ENCODE measurements at regions not wholly inside any gene's neighbourhood (a gene's known extent, or its start where the extent isn't known, plus 50 kb on each side); places are given as distances from the start of the nearest gene placed in this dataset.
A peak's percentile ranks its signal among the peaks of the same experiment; 100 is the strongest.

DNA sequence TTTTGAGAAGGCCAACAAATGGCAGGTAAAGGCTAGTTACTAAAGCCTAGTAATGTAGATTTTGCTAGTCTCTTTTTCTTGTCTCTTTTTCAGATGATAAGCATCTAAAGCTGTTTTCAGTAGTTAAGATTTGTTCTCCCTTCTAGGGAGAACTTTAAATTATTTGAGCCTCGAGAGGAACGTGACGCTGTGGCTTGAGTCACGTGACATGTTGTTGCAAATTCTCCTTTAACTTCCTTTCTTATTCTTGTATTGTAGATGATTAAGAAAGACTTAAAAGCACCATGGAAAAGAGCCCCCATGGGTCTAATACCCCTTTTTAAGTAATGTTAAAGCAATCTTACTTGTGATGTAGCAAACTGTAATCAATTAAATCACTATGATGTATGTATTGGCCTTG, 2698.7 kb downstream of the PCDH9 start:
- CTCF ChIA-PET = no interaction called here

DNA sequence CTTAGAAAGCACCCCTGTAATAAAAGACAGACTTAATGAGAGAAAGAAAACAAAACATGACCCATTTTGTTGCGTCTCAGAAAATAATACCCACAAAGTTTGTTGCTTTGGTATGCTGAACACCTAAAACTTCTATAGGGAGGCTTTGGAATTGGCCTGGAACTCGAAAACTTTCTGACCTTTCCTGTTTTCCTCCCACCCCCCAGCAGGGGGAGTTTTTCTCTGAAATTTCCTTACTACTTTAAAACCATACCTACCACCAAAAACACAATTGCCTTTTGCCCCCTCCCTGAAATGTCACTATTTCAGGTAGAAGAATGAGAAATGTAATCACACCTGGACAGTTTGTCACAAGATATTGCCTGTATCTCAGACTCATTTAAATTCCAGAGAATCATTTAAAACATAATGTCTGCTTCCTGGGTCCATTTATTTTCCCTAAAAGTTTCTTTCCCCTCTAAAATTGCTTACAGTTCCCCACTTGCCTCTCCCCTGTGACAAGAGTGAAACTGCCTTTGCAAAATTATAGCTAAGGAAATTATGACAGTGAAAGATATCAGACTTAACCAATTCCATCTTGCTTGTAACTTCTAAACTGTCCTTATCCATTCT, 2700.2 kb downstream of the PCDH9 start:
- TF ChIP-seq CREM (CRISPR knock-in tag; IDR thresholded peaks at IDR 0.05) = no peak
- TF ChIP-seq, protein P1, sequence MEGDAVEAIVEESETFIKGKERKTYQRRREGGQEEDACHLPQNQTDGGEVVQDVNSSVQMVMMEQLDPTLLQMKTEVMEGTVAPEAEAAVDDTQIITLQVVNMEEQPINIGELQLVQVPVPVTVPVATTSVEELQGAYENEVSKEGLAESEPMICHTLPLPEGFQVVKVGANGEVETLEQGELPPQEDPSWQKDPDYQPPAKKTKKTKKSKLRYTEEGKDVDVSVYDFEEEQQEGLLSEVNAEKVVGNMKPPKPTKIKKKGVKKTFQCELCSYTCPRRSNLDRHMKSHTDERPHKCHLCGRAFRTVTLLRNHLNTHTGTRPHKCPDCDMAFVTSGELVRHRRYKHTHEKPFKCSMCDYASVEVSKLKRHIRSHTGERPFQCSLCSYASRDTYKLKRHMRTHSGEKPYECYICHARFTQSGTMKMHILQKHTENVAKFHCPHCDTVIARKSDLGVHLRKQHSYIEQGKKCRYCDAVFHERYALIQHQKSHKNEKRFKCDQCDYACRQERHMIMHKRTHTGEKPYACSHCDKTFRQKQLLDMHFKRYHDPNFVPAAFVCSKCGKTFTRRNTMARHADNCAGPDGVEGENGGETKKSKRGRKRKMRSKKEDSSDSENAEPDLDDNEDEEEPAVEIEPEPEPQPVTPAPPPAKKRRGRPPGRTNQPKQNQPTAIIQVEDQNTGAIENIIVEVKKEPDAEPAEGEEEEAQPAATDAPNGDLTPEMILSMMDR (IDR thresholded peaks at IDR 0.05) = peak; percentile 48
- DNase-seq (ENCODE audit: low spot score) = peak; percentile 36
- CTCF ChIA-PET = no interaction called here
- Mint-ChIP-seq H3K36me3 (peaks cover 46% of the 10 kb centered on the region), H3K9me3 (peaks cover 38% of the 10 kb centered on the region), H3K27ac (no peak overlapping the region), H3K27me3 (ENCODE audit: low read depth) (no peaks in the 10 kb centered on the region), H3K4me1 (peaks cover 64% of the 10 kb centered on the region), H3K4me3 (no peak overlapping the region)
- ATAC-seq = peak; percentile 71
- POLR2A ChIA-PET = no interaction called here

More for the DNA sequence above, 2698.7 kb downstream of the PCDH9 start:
- POLR2A ChIA-PET = no interaction called here
- no peak for ATAC-seq
- DNase-seq (ENCODE audit: low spot score) = no peak
- Mint-ChIP-seq H3K27me3 (ENCODE audit: low read depth) (no peaks in the 10 kb centered on the region), H3K36me3 (peaks cover 35% of the 10 kb centered on the region), H3K4me1 (peaks cover 58% of the 10 kb centered on the region), H3K9me3 (peaks cover 24% of the 10 kb centered on the region), H3K4me3 (no peak overlapping the region), H3K27ac (no peak overlapping the region)
- TF ChIP-seq RELA (CRISPR knock-in tag; IDR thresholded peaks at IDR 0.05; ENCODE audit: borderline replicate concordance) = no peak
- no peak for TF ChIP-seq ZNF396 (CRISPR knock-in tag; IDR thresholded peaks at IDR 0.05; ENCODE audit: borderline replicate concordance)
- TF ChIP-seq, protein P2, sequence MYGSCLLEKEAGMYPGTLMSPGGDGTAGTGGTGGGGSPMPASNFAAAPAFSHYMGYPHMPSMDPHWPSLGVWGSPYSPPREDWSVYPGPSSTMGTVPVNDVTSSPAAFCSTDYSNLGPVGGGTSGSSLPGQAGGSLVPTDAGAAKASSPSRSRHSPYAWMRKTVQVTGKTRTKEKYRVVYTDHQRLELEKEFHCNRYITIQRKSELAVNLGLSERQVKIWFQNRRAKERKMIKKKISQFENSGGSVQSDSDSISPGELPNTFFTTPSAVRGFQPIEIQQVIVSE (CRISPR knock-in tag; IDR thresholded peaks at IDR 0.05; ENCODE audit: borderline replicate concordance) = no peak
- TF ChIP-seq JAZF1 (CRISPR knock-in tag; IDR thresholded peaks at IDR 0.05) = no peak
- TF ChIP-seq, protein P3, sequence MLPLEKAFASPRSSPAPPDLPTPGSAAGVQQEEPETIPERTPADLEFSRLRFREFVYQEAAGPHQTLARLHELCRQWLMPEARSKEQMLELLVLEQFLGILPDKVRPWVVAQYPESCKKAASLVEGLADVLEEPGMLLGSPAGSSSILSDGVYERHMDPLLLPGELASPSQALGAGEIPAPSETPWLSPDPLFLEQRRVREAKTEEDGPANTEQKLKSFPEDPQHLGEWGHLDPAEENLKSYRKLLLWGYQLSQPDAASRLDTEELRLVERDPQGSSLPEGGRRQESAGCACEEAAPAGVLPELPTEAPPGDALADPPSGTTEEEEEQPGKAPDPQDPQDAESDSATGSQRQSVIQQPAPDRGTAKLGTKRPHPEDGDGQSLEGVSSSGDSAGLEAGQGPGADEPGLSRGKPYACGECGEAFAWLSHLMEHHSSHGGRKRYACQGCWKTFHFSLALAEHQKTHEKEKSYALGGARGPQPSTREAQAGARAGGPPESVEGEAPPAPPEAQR (CRISPR knock-in tag; IDR thresholded peaks at IDR 0.05) = no peak
- TF ChIP-seq CBFB (CRISPR knock-in tag; IDR thresholded peaks at IDR 0.05; ENCODE audit: low read depth) = no peak
- no peak for TF ChIP-seq GTF2I (CRISPR knock-in tag; conservative IDR thresholded peaks at IDR 0.05)
- TF ChIP-seq, protein P4, sequence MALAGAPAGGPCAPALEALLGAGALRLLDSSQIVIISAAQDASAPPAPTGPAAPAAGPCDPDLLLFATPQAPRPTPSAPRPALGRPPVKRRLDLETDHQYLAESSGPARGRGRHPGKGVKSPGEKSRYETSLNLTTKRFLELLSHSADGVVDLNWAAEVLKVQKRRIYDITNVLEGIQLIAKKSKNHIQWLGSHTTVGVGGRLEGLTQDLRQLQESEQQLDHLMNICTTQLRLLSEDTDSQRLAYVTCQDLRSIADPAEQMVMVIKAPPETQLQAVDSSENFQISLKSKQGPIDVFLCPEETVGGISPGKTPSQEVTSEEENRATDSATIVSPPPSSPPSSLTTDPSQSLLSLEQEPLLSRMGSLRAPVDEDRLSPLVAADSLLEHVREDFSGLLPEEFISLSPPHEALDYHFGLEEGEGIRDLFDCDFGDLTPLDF (CRISPR knock-in tag; IDR thresholded peaks at IDR 0.05) = no peak
- TF ChIP-seq, protein P5, sequence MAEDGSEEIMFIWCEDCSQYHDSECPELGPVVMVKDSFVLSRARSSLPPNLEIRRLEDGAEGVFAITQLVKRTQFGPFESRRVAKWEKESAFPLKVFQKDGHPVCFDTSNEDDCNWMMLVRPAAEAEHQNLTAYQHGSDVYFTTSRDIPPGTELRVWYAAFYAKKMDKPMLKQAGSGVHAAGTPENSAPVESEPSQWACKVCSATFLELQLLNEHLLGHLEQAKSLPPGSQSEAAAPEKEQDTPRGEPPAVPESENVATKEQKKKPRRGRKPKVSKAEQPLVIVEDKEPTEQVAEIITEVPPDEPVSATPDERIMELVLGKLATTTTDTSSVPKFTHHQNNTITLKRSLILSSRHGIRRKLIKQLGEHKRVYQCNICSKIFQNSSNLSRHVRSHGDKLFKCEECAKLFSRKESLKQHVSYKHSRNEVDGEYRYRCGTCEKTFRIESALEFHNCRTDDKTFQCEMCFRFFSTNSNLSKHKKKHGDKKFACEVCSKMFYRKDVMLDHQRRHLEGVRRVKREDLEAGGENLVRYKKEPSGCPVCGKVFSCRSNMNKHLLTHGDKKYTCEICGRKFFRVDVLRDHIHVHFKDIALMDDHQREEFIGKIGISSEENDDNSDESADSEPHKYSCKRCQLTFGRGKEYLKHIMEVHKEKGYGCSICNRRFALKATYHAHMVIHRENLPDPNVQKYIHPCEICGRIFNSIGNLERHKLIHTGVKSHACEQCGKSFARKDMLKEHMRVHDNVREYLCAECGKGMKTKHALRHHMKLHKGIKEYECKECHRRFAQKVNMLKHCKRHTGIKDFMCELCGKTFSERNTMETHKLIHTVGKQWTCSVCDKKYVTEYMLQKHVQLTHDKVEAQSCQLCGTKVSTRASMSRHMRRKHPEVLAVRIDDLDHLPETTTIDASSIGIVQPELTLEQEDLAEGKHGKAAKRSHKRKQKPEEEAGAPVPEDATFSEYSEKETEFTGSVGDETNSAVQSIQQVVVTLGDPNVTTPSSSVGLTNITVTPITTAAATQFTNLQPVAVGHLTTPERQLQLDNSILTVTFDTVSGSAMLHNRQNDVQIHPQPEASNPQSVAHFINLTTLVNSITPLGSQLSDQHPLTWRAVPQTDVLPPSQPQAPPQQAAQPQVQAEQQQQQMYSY (CRISPR knock-in tag; IDR thresholded peaks at IDR 0.05) = no peak
- TF ChIP-seq, protein P6, sequence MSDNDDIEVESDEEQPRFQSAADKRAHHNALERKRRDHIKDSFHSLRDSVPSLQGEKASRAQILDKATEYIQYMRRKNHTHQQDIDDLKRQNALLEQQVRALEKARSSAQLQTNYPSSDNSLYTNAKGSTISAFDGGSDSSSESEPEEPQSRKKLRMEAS (CRISPR knock-in tag; IDR thresholded peaks at IDR 0.05) = no peak

DNA sequence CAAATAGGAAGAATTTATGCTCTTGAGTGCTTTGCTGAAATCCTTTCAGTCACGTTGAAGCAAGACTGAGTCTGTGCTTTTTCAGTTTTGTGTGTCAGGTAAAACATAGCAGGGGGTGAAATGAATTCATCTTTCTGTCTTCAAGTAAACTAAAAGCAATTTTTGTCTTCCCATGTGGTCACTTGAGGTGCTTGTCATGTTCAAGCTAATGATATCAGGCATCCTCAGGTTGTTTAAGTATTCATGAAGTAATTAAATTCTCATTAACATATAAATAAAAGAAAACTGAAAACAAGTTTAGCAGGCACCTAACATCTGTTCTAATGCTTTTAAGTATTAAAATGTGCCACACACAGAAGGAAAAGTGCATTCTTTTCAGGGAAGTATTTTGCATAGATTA, 2701.3 kb downstream of the PCDH9 start:
- Mint-ChIP-seq H3K4me3 (no peak overlapping the region), H3K36me3 (peaks cover 49% of the 10 kb centered on the region), H3K27ac (no peak overlapping the region), H3K9me3 (peaks cover 38% of the 10 kb centered on the region), H3K27me3 (ENCODE audit: low read depth) (no peaks in the 10 kb centered on the region), H3K4me1 (peaks cover 55% of the 10 kb centered on the region)
- CTCF ChIA-PET = interaction anchor here (1.0 kb wide), 1 partner anchor 574 kb away, joined by 3 read pairs; no protein-coding TSS in a partner anchor
- ATAC-seq (no peak), DNase-seq (ENCODE audit: low spot score) (no peak)
- POLR2A ChIA-PET = no interaction called here
- TF ChIP-seq ZNF671 (CRISPR knock-in tag; IDR thresholded peaks at IDR 0.05) (no peak), SMAD4 (CRISPR knock-in tag; IDR thresholded peaks at IDR 0.05) (no peak), CBFB (CRISPR knock-in tag; IDR thresholded peaks at IDR 0.05; ENCODE audit: low read depth) (no peak), IRF2 (CRISPR knock-in tag; IDR thresholded peaks at IDR 0.05; ENCODE audit: borderline replicate concordance, low read depth) (no peak)
